ENCODE measurements at regions not wholly inside any gene's neighbourhood (a gene's known extent, or its start where the extent isn't known, plus 50 kb on each side); places are given as distances from the start of the nearest gene placed in this dataset.

DNA sequence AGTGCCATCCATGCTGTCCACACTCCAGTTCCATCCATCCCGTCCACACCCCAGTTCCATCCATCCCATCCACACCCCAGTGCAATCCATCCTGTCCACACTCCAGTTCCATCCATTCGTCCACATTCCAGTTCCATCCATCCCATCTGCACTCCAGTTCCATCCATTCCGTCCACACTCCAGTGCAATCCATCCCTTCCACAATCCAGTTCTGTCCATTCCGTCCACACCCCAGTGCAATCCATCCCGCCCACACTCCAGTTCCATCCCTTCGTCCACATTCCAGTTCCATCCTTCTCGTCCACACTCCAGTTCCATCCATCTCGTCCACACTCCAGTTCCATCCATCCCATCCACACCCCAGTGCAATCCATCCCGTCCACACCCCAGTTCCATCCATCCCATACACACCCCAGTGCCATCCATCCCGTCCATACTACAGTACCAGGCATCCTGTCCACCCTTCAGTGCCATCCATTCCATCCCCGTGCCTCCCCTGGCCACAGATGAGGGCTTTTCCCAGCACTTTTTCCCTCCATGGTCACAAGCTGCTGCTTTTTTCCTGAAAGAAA lies 704.0 kb downstream of the BRD1 start:
- no peak for DNase-seq

GRCh38 chr22:49119551-49119952 lies 708.1 kb downstream of the BRD1 start:
- no peak for DNase-seq

DNA sequence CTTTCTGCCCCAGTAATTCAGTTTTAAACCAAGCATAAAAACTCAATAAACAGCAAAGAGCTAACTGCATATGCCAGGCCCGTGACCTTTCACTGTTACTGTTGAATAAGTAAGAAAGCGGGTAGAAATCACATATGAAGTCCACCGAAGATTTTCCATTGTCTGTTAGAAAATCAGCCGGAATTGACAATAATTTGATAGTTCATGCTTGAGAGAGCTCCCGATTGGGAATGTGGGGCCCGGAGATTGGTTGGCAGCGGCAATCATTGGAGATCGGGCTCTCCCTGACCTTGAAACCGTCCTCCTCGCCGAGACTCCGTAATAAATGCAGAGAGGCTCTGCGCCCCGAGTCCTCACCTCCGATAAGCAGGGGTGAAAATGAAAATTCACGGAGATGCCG lies 709.6 kb downstream of the BRD1 start:
- DNase-seq, result no peak

- DNase-seq, result no peak
Observed at GRCh38 chr22:49117486-49117885, 710.2 kb downstream of the BRD1 start.

- DNase-seq, result no peak
Observed at GRCh38 chr22:49116486-49117120, 711.1 kb downstream of the BRD1 start.

GRCh38 chr22:49116021-49116420 lies 711.7 kb downstream of the BRD1 start:
- no peak for DNase-seq

GRCh38 chr22:49115197-49115596 lies 712.5 kb downstream of the BRD1 start:
- DNase-seq, result no peak

GRCh38 chr22:49113758-49114157 lies 713.9 kb downstream of the BRD1 start:
- DNase-seq, result no peak

GRCh38 chr22:49112661-49113626 lies 714.7 kb downstream of the BRD1 start:
- DNase-seq, result no peak

DNA sequence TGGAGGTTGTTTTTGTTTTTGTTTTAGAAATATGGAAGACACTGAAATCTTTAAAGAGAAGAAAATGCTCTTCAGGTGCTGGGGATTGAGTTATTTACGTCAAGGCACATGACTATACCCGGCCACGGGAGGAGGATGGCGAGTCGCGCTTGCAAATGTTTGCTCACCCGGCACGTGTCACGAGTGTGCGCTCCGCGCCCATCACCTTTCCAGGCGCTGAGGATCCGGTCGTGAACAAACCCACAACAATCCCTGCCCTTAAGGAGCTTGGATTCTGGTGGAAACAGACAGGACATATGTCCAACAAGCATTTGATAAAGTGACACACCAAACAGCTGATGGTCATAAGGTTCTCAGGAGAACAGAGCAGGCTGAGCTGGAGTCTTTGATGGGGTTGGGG lies 715.5 kb downstream of the BRD1 start:
- no peak for DNase-seq

DNA sequence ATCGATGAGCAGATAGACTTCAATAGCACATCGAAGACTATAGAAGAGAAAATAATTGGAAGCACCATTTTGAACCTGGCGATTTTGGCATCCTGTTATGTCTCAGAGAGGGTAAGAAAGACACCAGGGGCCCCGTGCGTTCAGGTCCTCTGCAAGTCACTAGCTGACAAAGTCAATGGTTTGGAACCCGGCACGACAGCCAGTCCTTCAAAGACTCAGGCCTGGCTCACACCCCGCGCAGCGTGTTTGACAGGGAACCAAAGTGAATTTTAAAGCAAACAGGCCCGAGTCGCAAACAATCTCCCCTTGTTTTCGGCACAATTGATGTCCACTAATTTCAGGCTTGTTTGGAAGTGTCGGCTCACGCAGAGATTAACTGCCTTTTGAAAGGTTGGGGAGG lies 716.6 kb downstream of the BRD1 start:
- DNase-seq, result no peak

GRCh38 chr22:49108636-49109315 lies 718.9 kb downstream of the BRD1 start:
- DNase-seq, result no peak

DNA sequence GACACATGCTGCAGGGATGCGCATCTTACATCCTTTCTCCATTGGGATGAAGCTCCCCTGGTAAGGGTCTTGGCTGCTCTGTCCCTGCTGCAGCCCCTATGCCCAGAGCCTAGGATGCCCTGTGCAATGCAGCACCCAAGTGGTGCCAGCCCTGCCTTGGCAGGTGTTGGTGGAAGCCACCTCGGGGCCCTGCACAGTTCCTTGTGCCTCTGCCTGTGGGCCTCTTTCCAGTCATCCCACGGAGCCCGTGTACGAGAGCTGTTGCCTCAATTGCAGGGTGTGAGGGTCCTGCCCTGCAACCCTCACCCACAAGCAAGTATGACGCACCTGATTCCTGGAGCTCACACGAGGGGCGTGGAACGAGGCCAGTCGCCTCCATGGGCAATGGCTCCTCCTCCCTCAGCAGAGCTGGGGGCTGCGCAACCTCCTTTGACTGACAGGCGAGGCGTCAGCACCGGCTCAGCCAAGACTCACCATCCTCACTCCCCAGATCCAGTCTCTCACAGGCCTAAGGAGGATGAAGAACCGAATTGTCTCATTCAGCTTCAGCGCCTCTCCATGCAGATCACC lies 719.6 kb downstream of the BRD1 start:
- no peak for DNase-seq

DNA sequence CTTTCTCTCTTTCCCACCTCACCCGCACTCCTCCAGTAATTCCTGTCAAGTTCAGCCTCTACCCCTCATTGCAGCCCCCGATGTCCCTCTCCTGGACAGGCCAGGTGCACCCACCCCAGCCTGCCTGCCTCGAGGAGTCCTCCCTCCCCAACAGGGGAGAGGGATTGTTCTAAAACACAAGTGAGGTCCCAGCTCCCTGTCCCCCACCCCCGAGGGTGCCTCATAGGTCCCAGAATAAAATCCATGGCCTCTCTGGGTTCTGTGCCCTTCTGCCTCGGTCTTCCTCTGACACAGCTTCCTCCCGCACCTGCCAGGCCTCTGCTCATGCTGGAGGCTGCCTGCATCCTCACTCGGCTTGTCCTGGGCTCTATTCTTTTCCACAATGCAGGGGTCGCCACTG lies 720.1 kb downstream of the BRD1 start:
- DNase-seq, result no peak

DNA sequence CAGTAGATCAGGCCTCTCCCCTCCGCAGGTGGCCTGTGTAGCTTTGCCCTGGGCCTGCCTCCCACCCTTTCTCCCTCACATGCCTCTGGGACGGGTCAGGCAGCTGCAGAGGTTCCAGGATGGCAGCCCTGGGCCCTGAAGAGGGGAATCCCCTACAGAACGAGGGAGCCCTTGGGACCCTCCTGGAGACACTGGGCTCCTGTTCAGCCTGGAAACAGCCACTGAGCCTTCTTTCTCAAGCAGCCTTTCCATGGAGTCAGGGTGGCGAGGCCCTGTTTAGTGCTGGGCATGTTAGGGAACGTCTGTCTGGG lies 720.9 kb downstream of the BRD1 start:
- no peak for DNase-seq

GRCh38 chr22:49106096-49106841 lies 721.4 kb downstream of the BRD1 start:
- DNase-seq, result no peak

DNA sequence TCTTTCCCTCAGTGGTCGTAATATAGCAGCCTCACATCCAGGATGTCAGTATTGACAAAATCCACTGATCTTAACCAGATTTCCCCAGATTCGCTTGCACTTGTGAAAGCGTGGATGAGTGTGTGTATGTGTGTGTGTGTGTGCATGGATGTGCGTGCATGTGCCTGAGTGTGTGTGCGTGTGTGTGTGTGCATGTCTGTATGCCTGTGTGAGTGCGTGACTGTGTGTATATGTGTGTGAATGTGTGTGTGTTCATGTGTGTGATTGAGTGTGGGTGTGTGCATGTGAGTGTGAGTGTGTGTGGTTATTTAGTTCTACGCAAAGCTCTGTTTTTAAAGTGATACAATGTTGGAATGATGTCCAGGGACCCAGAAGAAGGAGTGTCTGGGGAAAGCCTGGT lies 723.2 kb downstream of the BRD1 start:
- DNase-seq, result no peak

GRCh38 chr22:49103314-49104059 lies 724.2 kb downstream of the BRD1 start:
- no peak for DNase-seq

GRCh38 chr22:49102367-49102766 lies 725.3 kb downstream of the BRD1 start:
- no peak for DNase-seq

GRCh38 chr22:49101873-49102272 lies 725.8 kb downstream of the BRD1 start:
- DNase-seq, result no peak

DNA sequence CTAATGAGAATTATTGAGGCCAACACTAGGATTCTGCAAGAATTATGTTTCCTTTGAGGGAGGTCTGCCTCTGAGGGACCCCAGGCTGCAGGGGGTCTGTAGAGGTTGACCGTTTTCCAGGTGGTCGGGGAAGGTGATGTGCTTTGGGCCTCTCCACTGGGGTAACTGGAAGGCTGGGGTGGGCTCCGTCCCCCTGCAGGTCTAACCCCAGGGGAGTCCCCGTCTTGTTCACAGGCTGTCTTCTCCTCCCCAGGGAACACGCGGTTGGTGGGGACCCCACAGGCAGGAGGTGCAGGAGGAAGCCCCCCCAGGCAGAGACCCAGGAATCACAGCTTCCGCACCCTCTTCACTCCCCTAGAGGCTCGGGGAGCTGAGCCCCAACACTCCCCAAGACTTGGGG lies 726.4 kb downstream of the BRD1 start:
- DNase-seq, result no peak

DNA sequence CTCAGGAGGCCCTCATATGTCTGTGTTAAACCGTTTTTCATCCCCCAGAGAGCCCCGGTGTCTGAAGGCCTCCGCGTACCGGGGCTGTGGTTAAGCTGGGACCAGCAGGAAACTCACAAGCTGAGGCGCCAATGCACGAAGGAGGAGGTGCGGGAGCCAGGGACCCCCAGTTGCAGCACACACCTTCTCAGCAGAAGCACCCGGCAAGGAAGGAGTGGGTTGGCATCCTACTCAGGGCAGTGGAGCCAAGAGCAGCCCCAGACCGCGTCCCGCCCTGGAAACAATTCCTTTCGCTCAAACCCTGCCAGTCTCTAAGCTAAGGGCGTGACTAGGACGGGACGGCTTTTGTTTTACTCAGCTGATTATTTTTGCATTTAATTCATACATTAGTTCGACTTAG lies 726.9 kb downstream of the BRD1 start:
- no peak for DNase-seq
